Lung (tissue), 11 donors: ENCODE measurements at regions not wholly inside any gene's neighbourhood (a gene's known extent, or its start where the extent isn't known, plus 50 kb on each side); places are given as distances from the start of the nearest gene placed in this dataset.
"Not testable (repeated sequence)": the region's sequence is repeated elsewhere in the genome, so short reads cannot be mapped to it uniquely, and the experiment has no call there.

Source experiments
- ATAC-seq: fragments of 200-7000 bp; cut with Tn5 transposase; one replicate; pipeline ENCODE4 v1.9.1; 2020; ENCODE audit warnings: moderate number of reproducible peaks; ENCODE audit not compliant: insufficient read depth, low FRiP score
- DNase-seq, 3 donors: peaks; one replicate each; pipeline ENCODE4 v3.0.0-alpha.2; 2013 to 2017
- H3K27ac ChIP-seq, 2 donors: one replicate each; pipeline ENCODE4 v1.5.1; 2013; ENCODE audit warnings: mild to moderate bottlenecking in 2 of 2, moderate library complexity in 2 of 2, control low read depth in 1 of 2, inconsistent platforms in 1 of 2, low read depth in 1 of 2, low read length in 1 of 2
- H3K27me3 ChIP-seq, 3 donors: one replicate each; pipeline ENCODE4 v1.5.1; 2013; ENCODE audit warnings: low read length in 2 of 3; ENCODE audit not compliant: control insufficient read depth in 3 of 3, insufficient read depth in 3 of 3
- H3K36me3 ChIP-seq, 4 donors: one replicate each; pipeline ENCODE4 v1.5.1; 2013; ENCODE audit warnings: low read length in 4 of 4, mild to moderate bottlenecking in 1 of 4, moderate library complexity in 1 of 4; ENCODE audit not compliant: control insufficient read depth in 4 of 4, insufficient read depth in 4 of 4
- H3K4me1 ChIP-seq, 5 donors: one replicate each; pipeline ENCODE4 v1.5.1; 2013; ENCODE audit warnings: low read length in 5 of 5, mild to moderate bottlenecking in 2 of 5, moderate library complexity in 1 of 5; ENCODE audit not compliant: control insufficient read depth in 5 of 5, insufficient read depth in 5 of 5
- H3K4me3 ChIP-seq: one replicate; pipeline ENCODE4 v1.5.1; 2013; ENCODE audit warnings: mild to moderate bottlenecking, control low read depth, moderate library complexity
- H3K9ac ChIP-seq, 2 donors: one replicate each; pipeline ENCODE4 v1.5.1; 2013; ENCODE audit warnings: low read length in 2 of 2, control low read depth in 1 of 2; ENCODE audit not compliant: insufficient read depth in 1 of 2
- H3K9me3 ChIP-seq, 4 donors: one replicate each; pipeline ENCODE4 v1.5.1; 2013; ENCODE audit warnings: low read length in 3 of 4, mild to moderate bottlenecking in 1 of 4, moderate library complexity in 1 of 4; ENCODE audit not compliant: control insufficient read depth in 4 of 4, insufficient read depth in 3 of 4
- CTCF ChIP-seq: IDR thresholded peaks from 2 replicates; pipeline ENCODE4 v1.5.1; 2012; ENCODE audit warnings: mild to moderate bottlenecking; ENCODE audit errors: control extremely low read depth, extremely low read depth
- WGBS, 2 donors: extraction: QIAGEN DNeasy Blood & Tissue Kit; methylation state at CpG; one replicate each; pipeline ENCODE4 v1.1.7; 2013; 5-methylcytosine and 5-hydroxymethylcytosine counted together
- donor health status: control.
- donor health status: control.
- donor health status: Bipolar disorder and iron deficiency.
- donor health status: healthy.
- donor health status: DM: yes; HTN: yes; CAD: no.

GRCh38 chr1:105088166-105088565 lies 1338.5 kb downstream of the AMY1C start:
- H3K27ac ChIP-seq = no peak overlapping the region
- no peak overlapping the region for H3K4me3 ChIP-seq
- no peak overlapping the region for H3K9ac ChIP-seq
- 83 to 95% methylated on average over 1 of the region's 1 CpG for WGBS, 2 donors
- no peaks in the 10 kb centered on the region for H3K4me1 ChIP-seq
- ATAC-seq (no peak), DNase-seq (no peak)
- no peaks in the 10 kb centered on the region for H3K27me3 ChIP-seq
- H3K36me3 ChIP-seq = no peaks in the 10 kb centered on the region
- TF ChIP-seq CTCF = no peak
- no peaks in the 10 kb centered on the region for H3K9me3 ChIP-seq

GRCh38 chr1:105093893-105094292 lies 1344.2 kb downstream of the AMY1C start:
- not testable (repeated sequence) for ATAC-seq, H3K9me3 ChIP-seq

GRCh38 chr1:105100102-105100501 lies 1350.4 kb downstream of the AMY1C start:
- Histone ChIP-seq H3K36me3 (no peaks in the 10 kb centered on the region), H3K27ac (no peak overlapping the region), H3K4me3 (no peak overlapping the region), H3K4me1 (no peaks in the 10 kb centered on the region), H3K9ac (no peak overlapping the region), H3K27me3 (no peaks in the 10 kb centered on the region), H3K9me3 (no peaks in the 10 kb centered on the region)
- no peak for DNase-seq
- no peak for ATAC-seq
- WGBS, 2 donors = 50 to 62% methylated on average over 1 of the region's 1 CpG
- no peak for TF ChIP-seq CTCF

More at GRCh38 chr1:105093893-105094292, 1344.2 kb downstream of the AMY1C start:
- not testable (repeated sequence) for DNase-seq, H3K4me3 ChIP-seq, H3K9ac ChIP-seq, H3K4me1 ChIP-seq, H3K27me3 ChIP-seq, H3K27ac ChIP-seq, H3K36me3 ChIP-seq
- 96 to 97% methylated on average over 1 of the region's 1 CpG for WGBS, 2 donors

GRCh38 chr1:105101261-105101660 lies 1351.6 kb downstream of the AMY1C start:
- H3K27me3 ChIP-seq = no peaks in the 10 kb centered on the region
- DNase-seq (peak in 1 of 3 donors; percentile 4), ATAC-seq (no peak)
- H3K4me3 ChIP-seq = no peak overlapping the region
- H3K27ac ChIP-seq = no peak overlapping the region
- no peak for TF ChIP-seq CTCF
- no peak overlapping the region for H3K9ac ChIP-seq
- 52 to 60% methylated on average over 3 of the region's 3 CpGs for WGBS, 2 donors
- H3K36me3 ChIP-seq = no peaks in the 10 kb centered on the region
- H3K4me1 ChIP-seq = no peaks in the 10 kb centered on the region
- peaks cover 0 to 2% (median 0%) of the 10 kb centered on the region in 4 donors for H3K9me3 ChIP-seq
